IPS DF 4.7 (cell line): ENCODE measurements at regions not wholly inside any gene's neighbourhood (a gene's known extent, or its start where the extent isn't known, plus 50 kb on each side); places are given as distances from the start of the nearest gene placed in this dataset.

Source experiments
- DNase-seq: peaks from one replicate; pipeline ENCODE4 v3.0.0-alpha.2; 2013; ENCODE audit warnings: low spot score; ENCODE audit errors: extremely low read depth

DNA sequence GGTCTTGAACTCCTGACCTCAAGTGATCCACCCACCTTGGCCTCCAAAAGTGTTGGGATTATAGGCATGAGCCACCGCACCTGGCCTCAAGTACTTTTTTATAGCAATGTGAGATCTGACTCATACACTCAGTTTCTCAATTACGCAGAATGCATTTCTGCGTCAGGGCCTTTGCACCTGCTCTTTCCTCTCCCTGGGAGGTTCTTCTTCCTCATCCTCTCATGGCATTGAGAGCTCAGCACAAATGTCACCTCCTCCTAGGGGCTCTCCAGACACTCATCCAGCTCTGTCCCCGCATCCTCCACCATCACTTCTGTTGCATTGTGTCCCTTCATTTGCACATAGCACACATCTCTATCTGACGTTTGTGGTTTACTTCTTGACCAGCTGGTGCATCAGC, 418.8 kb downstream of the PTPRU start:
- DNase-seq = no peak

GRCh38 chr1:29653886-29654450, 417.6 kb downstream of the PTPRU start:
- DNase-seq = no peak

DNA sequence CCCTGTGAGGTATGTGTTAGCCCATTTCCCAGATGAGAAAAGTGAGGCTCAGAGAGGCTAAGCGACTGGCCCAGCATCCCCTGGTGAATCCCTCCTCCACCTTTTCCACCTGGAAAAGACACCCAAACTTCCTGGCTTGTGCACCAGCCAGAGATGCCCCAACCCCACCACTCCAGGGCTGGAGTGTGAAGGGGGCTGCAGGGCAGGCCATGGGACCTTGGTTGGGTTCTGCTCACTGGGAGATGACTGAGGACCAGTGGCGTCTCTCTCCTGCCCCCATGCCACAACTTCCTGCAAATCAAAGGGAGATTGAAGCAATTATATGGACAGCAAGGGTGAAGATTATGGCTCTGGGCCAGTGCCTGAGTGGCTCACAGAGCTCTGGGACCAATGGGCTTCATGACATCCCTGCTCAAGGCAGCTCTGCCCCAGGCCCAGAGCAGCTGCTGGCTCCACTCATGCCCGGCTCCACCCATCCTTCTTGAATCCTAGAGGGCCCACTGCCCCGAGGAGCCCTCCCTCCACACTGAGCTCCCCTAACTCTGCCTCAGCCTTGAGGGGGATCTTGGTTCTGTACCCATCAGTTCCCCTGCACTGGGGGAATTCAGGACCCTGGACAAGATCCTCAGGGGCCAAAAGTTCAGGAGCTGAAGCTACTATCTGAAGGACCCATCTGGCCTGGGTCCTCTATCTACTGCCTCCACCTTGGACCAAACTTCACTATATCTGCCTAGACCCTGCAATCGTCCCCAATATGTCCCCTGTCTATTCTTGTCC, 416.9 kb downstream of the PTPRU start:
- DNase-seq = no peak

- DNase-seq = no peak
Observed at GRCh38 chr1:29651684-29652665, 415.7 kb downstream of the PTPRU start.

DNA sequence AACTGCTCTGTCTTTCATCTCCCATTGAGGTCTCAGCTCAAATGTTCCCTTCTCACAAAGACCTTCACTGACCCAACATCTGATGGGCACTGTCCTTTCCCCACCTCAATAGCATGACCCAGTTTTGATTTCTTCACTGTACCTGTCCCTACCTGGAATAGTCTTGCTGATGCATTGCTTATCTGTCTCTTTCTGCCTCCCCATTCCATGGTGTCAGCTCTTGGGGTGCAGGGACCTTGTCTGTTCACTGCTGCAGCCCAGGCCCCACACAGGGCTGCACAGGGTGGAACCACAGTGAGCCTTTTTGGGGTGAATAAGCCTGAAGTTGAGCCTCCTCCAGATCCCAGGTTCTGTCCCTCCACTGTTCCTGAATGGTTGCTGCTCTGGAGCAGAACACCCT, 414.9 kb downstream of the PTPRU start:
- DNase-seq = no peak

DNA sequence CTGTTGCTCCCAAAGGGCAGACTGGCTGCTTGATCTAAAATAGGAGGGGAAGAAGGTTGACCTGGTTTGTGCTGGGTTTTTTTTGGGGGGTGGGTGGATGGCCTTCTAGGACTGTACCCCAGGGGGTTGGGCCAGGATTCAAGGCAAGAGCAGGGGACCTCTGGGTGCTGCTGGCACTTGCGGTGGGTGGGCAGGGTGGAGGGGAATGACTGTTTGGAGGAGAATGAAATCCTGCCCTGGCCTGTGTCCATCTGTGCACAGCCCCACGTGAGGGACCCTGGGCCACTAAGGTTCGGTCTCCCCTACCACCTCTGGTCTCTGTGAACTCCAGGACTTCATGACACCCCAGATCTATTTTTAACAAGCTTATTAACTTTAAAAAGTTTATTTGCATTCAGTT, 414.2 kb downstream of the PTPRU start:
- DNase-seq = no peak

GRCh38 chr1:29650041-29650400, 413.7 kb downstream of the PTPRU start:
- DNase-seq = no peak

- DNase-seq = no peak
Observed at GRCh38 chr1:29649189-29650040, 413.1 kb downstream of the PTPRU start.

- DNase-seq = no peak
Observed at GRCh38 chr1:29648798-29649188, 412.5 kb downstream of the PTPRU start.

GRCh38 chr1:29648026-29648425, 411.7 kb downstream of the PTPRU start:
- DNase-seq = no peak

DNA sequence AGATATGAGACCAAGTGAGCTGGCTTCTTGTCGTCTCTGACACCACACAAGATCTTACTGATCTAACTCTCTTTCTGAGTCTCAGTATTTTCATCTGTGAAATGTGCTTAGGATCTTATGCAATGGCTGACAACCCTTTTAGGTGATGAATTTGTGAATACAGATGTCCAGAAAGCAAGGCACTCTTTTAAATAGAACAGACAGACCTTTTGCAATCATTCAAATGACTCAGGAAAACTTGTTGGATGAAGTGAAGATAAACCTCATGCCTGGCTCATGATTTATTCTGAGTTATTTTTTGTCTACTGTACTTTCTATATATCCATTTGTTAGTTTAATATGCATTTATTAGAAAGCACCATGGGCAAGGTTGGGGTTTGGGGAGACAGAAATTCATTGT, 411.3 kb downstream of the PTPRU start:
- DNase-seq = no peak

- DNase-seq = no peak
Observed at GRCh38 chr1:29646161-29646775, 409.9 kb downstream of the PTPRU start.

DNA sequence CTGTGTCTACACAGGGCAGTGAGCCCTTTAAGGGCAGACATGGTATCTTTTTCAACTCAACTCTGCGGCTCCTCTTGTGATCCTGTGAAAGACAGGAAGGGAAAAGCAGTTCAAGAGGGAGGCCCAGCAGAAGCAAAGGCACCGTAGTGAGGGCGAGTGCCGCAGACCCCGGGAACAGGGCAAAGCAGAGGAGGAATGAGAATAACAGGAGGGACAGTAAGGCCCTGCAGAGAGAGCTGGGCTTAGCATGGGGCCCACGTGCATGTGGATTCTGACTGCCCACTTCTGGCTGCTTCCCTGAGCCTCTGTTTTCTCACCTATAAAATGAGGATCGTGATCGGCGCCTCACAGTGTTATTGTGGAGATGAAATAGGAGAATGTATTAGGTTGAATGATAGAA, 409.3 kb downstream of the PTPRU start:
- DNase-seq = no peak

GRCh38 chr1:29644812-29645211, 408.5 kb downstream of the PTPRU start:
- DNase-seq = no peak

- no peak for DNase-seq
Observed at GRCh38 chr1:29643838-29644440, 407.6 kb downstream of the PTPRU start.

- DNase-seq = no peak
Observed at GRCh38 chr1:29643281-29643680, 407.0 kb downstream of the PTPRU start.

DNA sequence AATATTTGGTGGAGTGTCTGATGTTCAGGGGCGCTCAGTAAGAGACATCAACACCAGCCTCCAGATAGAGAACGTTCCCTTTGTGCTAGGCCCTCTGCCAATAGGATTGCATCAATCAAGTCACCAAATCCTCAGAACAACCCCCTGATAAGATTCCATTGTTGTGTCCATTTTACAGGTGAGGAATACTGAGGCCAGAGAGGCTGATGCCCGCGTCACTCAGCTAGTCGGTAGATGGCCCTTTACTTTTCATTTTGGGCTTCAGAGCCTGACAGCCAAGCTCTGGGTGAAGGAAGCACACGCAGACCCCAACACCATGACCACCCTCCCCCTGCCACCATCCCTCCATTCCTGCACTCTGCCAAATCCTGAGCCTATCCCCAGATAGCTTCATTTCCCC, 406.2 kb downstream of the PTPRU start:
- DNase-seq = no peak

- DNase-seq = no peak
Observed at GRCh38 chr1:29641921-29642320, 405.6 kb downstream of the PTPRU start.

DNA sequence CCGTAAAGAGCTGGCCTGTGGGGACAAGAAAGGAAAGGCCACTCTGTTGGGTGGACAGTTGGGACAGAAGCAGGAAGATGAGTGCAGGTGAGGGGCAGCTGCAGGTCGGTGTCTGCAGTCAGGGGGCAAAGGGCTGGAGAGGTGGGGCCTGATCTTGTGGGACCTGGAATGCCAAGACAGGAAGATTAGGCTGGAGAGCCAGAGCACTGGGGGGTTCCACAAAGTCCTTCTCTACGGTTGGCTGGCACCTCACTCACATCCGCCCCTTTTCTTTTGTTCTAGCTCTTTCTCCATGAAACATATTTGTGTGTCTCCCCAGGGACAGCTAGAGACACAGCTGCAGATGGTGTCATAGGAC, 404.1 kb downstream of the PTPRU start:
- DNase-seq = no peak

- DNase-seq = no peak
Observed at GRCh38 chr1:29639741-29640427, 403.6 kb downstream of the PTPRU start.
